H9 (cell line): ENCODE measurements at regions not wholly inside any gene's neighbourhood (a gene's known extent, or its start where the extent isn't known, plus 50 kb on each side); places are given as distances from the start of the nearest gene placed in this dataset.

Experiments used
- DNase-seq: peaks from one replicate; pipeline ENCODE4 v3.0.0-alpha.2; 2017
- H2AFZ ChIP-seq: one replicate; pipeline ENCODE4 v1.6.1; 2013; ENCODE audit warnings: mild to moderate bottlenecking, low read length, control low read depth, moderate library complexity
- H2AK5ac ChIP-seq: 2 replicates; pipeline ENCODE4 v1.6.1; 2013; ENCODE audit warnings: low read length, control low read depth, mixed read lengths; ENCODE audit not compliant: insufficient read length
- H2BK120ac ChIP-seq: one replicate; pipeline ENCODE4 v1.6.1; 2013; ENCODE audit warnings: low read depth, mild to moderate bottlenecking, low read length, control low read depth, inconsistent platforms; ENCODE audit not compliant: poor library complexity, severe bottlenecking
- H2BK12ac ChIP-seq: 2 replicates; pipeline ENCODE4 v1.6.1; 2013; ENCODE audit warnings: low read length, control low read depth, mixed read lengths, low read depth; ENCODE audit not compliant: insufficient read length
- H2BK15ac ChIP-seq: 2 replicates; pipeline ENCODE4 v1.6.1; 2013; ENCODE audit warnings: low read depth, low read length, control low read depth
- H2BK20ac ChIP-seq: one replicate; pipeline ENCODE4 v1.6.1; 2013; ENCODE audit warnings: low read depth, mild to moderate bottlenecking, low read length, control low read depth, inconsistent platforms; ENCODE audit not compliant: poor library complexity, severe bottlenecking
- H2BK5ac ChIP-seq: 2 replicates; pipeline ENCODE4 v1.6.1; 2013; ENCODE audit warnings: low read length, control low read depth, mixed read lengths; ENCODE audit not compliant: insufficient read length
- H3K14ac ChIP-seq: 2 replicates; pipeline ENCODE4 v1.6.1; 2013; ENCODE audit warnings: low read length, control low read depth; ENCODE audit not compliant: insufficient read depth
- H3K18ac ChIP-seq: 2 replicates; pipeline ENCODE4 v1.6.1; 2013; ENCODE audit warnings: low read depth, mild to moderate bottlenecking, mixed read lengths, low read length, control low read depth; ENCODE audit not compliant: insufficient read length
- H3K23ac ChIP-seq: 2 replicates; pipeline ENCODE4 v1.6.1; 2013; ENCODE audit warnings: low read length, control low read depth, mixed read lengths, low read depth; ENCODE audit not compliant: insufficient read length
- H3K23me2 ChIP-seq: 2 replicates; pipeline ENCODE4 v1.6.1; 2013; ENCODE audit warnings: low read depth, mild to moderate bottlenecking, mixed read lengths, low read length, control low read depth; ENCODE audit not compliant: insufficient read length, poor library complexity, severe bottlenecking
- H3K27ac ChIP-seq: 2 replicates; pipeline ENCODE4 v1.5.1; 2013; ENCODE audit warnings: low read length, control low read depth, mixed read lengths, low read depth; ENCODE audit not compliant: insufficient read length
- H3K27me3 ChIP-seq: 2 replicates; pipeline ENCODE4 v1.6.1; 2013; ENCODE audit warnings: low read length, control low read depth, inconsistent platforms; ENCODE audit not compliant: insufficient read depth
- H3K4ac ChIP-seq: 2 replicates; pipeline ENCODE4 v1.6.1; 2013; ENCODE audit warnings: low read depth, mild to moderate bottlenecking, control low read depth, inconsistent platforms, low read length, moderate library complexity
- H3K4me1 ChIP-seq: 2 replicates; pipeline ENCODE4 v1.6.1; 2013; ENCODE audit warnings: low read length, control low read depth, inconsistent platforms; ENCODE audit not compliant: insufficient read depth
- H3K4me2 ChIP-seq: 2 replicates; pipeline ENCODE4 v1.6.1; 2013; ENCODE audit warnings: low read length, control low read depth, mixed read lengths; ENCODE audit not compliant: insufficient read length, insufficient read depth
- H3K56ac ChIP-seq: 2 replicates; pipeline ENCODE4 v1.6.1; 2013; ENCODE audit warnings: low read depth, mild to moderate bottlenecking, mixed read lengths, low read length, control low read depth; ENCODE audit not compliant: insufficient read length
- H3K79me1 ChIP-seq: 2 replicates; pipeline ENCODE4 v1.6.1; 2013; ENCODE audit warnings: low read depth, mild to moderate bottlenecking, moderate library complexity, low read length, control low read depth, inconsistent platforms; ENCODE audit not compliant: insufficient read depth, poor library complexity, severe bottlenecking
- H3K79me2 ChIP-seq: 2 replicates; pipeline ENCODE4 v1.6.1; 2013; ENCODE audit warnings: low read length, control low read depth, inconsistent platforms; ENCODE audit not compliant: insufficient read depth
- H3K9ac ChIP-seq: 2 replicates; pipeline ENCODE4 v1.6.1; 2013; ENCODE audit warnings: low read length, control low read depth, mixed read lengths; ENCODE audit not compliant: insufficient read length; ENCODE audit errors: extremely low read depth
- H3K9me3 ChIP-seq: one replicate; pipeline ENCODE4 v1.6.1; 2013; ENCODE audit warnings: low read depth, low read length, inconsistent platforms; ENCODE audit not compliant: control insufficient read depth
- H3T11ph ChIP-seq: one replicate; pipeline ENCODE4 v1.6.1; 2013; ENCODE audit warnings: mild to moderate bottlenecking, low read length, control low read depth, inconsistent platforms
- H4K20me1 ChIP-seq: one replicate; pipeline ENCODE4 v1.6.1; 2013; ENCODE audit not compliant: control insufficient read depth, insufficient read length, insufficient read depth
- H4K5ac ChIP-seq: 2 replicates; pipeline ENCODE4 v1.6.1; 2013; ENCODE audit warnings: low read depth, mild to moderate bottlenecking, mixed read lengths, low read length, control low read depth; ENCODE audit not compliant: insufficient read length
- H4K8ac ChIP-seq: replicated peaks from 2 replicates; pipeline ENCODE4 v1.6.1; 2013; ENCODE audit warnings: low read length, control low read depth, mixed read lengths, low read depth; ENCODE audit not compliant: insufficient read length
- H4K91ac ChIP-seq: 2 replicates; pipeline ENCODE4 v1.6.1; 2013; ENCODE audit warnings: low read depth, mild to moderate bottlenecking, moderate library complexity, mixed read lengths, low read length, control low read depth; ENCODE audit not compliant: insufficient read length
- H3K27ac Mint-ChIP-seq, 3 experiments: 2 replicates in 2 of 3; 3 replicates in 1 of 3; pipeline ENCODE4 v1.8.0; 2020 to 2021; ENCODE audit warnings: mixed read lengths in 3 of 3, mild to moderate bottlenecking in 1 of 3, moderate library complexity in 1 of 3
- H3K27me3 Mint-ChIP-seq: 2 replicates; pipeline ENCODE4 v1.8.0; 2021; ENCODE audit warnings: low read depth, mild to moderate bottlenecking, moderate library complexity, mixed read lengths
- H3K36me3 Mint-ChIP-seq, 3 experiments: 2 replicates in 2 of 3; 3 replicates in 1 of 3; pipeline ENCODE4 v1.8.0; 2020 to 2021; ENCODE audit warnings: low read depth in 3 of 3, mixed read lengths in 3 of 3; ENCODE audit not compliant: insufficient read depth in 1 of 3
- H3K4me1 Mint-ChIP-seq, 2 experiments: 2 replicates each; pipeline ENCODE4 v1.8.0; 2020; ENCODE audit warnings: mixed read lengths in 2 of 2
- H3K4me3 Mint-ChIP-seq, 2 experiments: 2 replicates in 1 of 2; 3 replicates in 1 of 2; pipeline ENCODE4 v1.8.0; 2020 to 2021; ENCODE audit warnings: mild to moderate bottlenecking in 2 of 2, mixed read lengths in 2 of 2, moderate library complexity in 1 of 2
- H3K9me3 Mint-ChIP-seq, 2 experiments: 2 replicates in 1 of 2; 3 replicates in 1 of 2; pipeline ENCODE4 v1.8.0; 2020; ENCODE audit warnings: mild to moderate bottlenecking in 2 of 2, mixed read lengths in 2 of 2, moderate library complexity in 1 of 2
- CTCF ChIP-seq: fragments of 200-600 bp; sonication (generic); conservative IDR thresholded peaks from 3 replicates; pipeline ENCODE4 v1.8.0; 2021; ENCODE audit warnings: antibody characterized with exemption, mild to moderate bottlenecking
- WGBS: extraction: QIAGEN DNeasy Blood & Tissue Kit; methylation state at CpG from one replicate; pipeline ENCODE4 v1.1.7; 2013; ENCODE audit warnings: missing lambda C conversion rate, low lambda C conversion rate, mixed read lengths; ENCODE audit not compliant: insufficient read length; ENCODE audit errors: extremely low coverage; 5-methylcytosine and 5-hydroxymethylcytosine counted together

- Histone ChIP-seq H3K14ac (no peak overlapping the region), H3K27ac (no peak overlapping the region), H3K79me2 (no peaks in the 10 kb centered on the region), H4K5ac (no peak overlapping the region), H3K9ac (no peak overlapping the region), H3K23me2 (no peaks in the 10 kb centered on the region), H3K18ac (no peak overlapping the region), H3K9me3 (no peaks in the 10 kb centered on the region), H3K23ac (no peak overlapping the region), H3K56ac (no peak overlapping the region), H3K27me3 (peaks cover 3% of the 10 kb centered on the region; the same call in 1 of the 2 replicates), H2BK20ac (no peak overlapping the region), H2BK120ac (no peak overlapping the region), H3K4ac (no peak overlapping the region), H2AK5ac (no peak overlapping the region), H2AFZ (no peak overlapping the region), H3K4me2 (no peak overlapping the region), H2BK5ac (no peak overlapping the region), H2BK15ac (no peak overlapping the region), H2BK12ac (no peak overlapping the region), H4K20me1 (no peaks in the 10 kb centered on the region), H3K79me1 (no peaks in the 10 kb centered on the region), H3K4me1 (no peaks in the 10 kb centered on the region), H3T11ph (no peak overlapping the region), H4K8ac (no peak overlapping the region), H4K91ac (no peak overlapping the region)
- no CpG with 5 or more reads among the region's 10 CpGs for WGBS
- no peak overlapping the region for H3K4me3 Mint-ChIP-seq
- no peak overlapping the region for H3K27ac Mint-ChIP-seq
- no peaks in the 10 kb centered on the region for H3K9me3 Mint-ChIP-seq
- no peak for DNase-seq
- H3K36me3 Mint-ChIP-seq, result no peaks in the 10 kb centered on the region
- TF ChIP-seq CTCF, result no peak
- no peaks in the 10 kb centered on the region; the same call in 1 of the 2 replicates for H3K27me3 Mint-ChIP-seq
- H3K4me1 Mint-ChIP-seq, result peaks cover 3 to 10% of the 10 kb centered on the region in 2 experiments
These were observed 229.7 kb upstream of the ZNF32 start for GRCh38 chr10:43878386-43878785.
